K562 (cell line): ENCODE measurements at regions not wholly inside any gene's neighbourhood (a gene's known extent, or its start where the extent isn't known, plus 50 kb on each side); places are given as distances from the start of the nearest gene placed in this dataset.

Experiments
- ATAC-seq: fragments of 200-7000 bp; cut with Tn5 transposase; 3 replicates; pipeline ENCODE4 v1.9.1; 2020; ENCODE audit warnings: moderate library complexity
- BruUV-seq: library from RNA; stranded (reverse); fragments of 400-500 nt; replicated peaks from 2 replicates; lab custom pipeline; 2021; lab: Mats Ljungman, UMichigan
- CTCF ChIA-PET: fragments of 300-600 bp; formaldehyde crosslinking; extraction: SDS; loops from one replicate; lab custom pipeline; 2021; ENCODE audit warnings: low intra/inter-chr PET ratio; lab: Yijun Ruan, JAX
- POLR2A ChIA-PET: fragments of 300-600, 350-650 bp; sonication (Branson Sonifier 250); formaldehyde crosslinking; extraction: SDS; loops from one replicate; lab custom pipeline; 2021; ENCODE audit warnings: antibody characterized with exemption, inconsistent platforms; lab: Yijun Ruan, JAX
- DNase-seq, 4 experiments: peaks; one replicate each; pipeline versions ENCODE4 v3.0.0 to v3.0.0-alpha.2; 2011 to 2018; ENCODE audit warnings: low spot score in 3 of 4, mixed read lengths in 3 of 4; ENCODE audit errors: extremely low read depth in 1 of 4
- FAIRE-seq: peaks from 2 replicates; lab custom pipeline; 2011; peaks lifted over from hg19 to GRCh38; lab: Jason Lieb, UNC
- H2AFZ ChIP-seq: 2 replicates; pipeline ENCODE4 v1.6.0; 2011; ENCODE audit warnings: low read depth, low read length, control low read depth, inconsistent platforms
- H3K27ac ChIP-seq: fragments of 200-600 bp; 3 replicates; pipeline ENCODE4 v1.8.0; 2011; ENCODE audit warnings: low read depth, mild to moderate bottlenecking, control low read depth, inconsistent platforms, low read length, moderate library complexity, mixed read lengths; ENCODE audit errors: extremely low read depth
- H3K27me3 ChIP-seq, 2 experiments: fragments of 300-600 bp in 1 of 2; 2 replicates in 1 of 2; 3 replicates in 1 of 2; pipeline versions ENCODE4 v1.6.0 to v1.8.0; 2011; ENCODE audit warnings: inconsistent platforms in 2 of 2, low read length in 2 of 2, mild to moderate bottlenecking in 1 of 2, mixed read lengths in 1 of 2, moderate library complexity in 1 of 2; ENCODE audit not compliant: control insufficient read depth in 2 of 2, insufficient read depth in 2 of 2
- H3K36me3 ChIP-seq: fragments of 300-600 bp; 3 replicates; pipeline ENCODE4 v1.8.0; 2011; ENCODE audit warnings: mild to moderate bottlenecking, low read length, inconsistent platforms; ENCODE audit not compliant: control insufficient read depth, insufficient read depth
- H3K4me1 ChIP-seq, 2 experiments: fragments of 200-600 bp in 1 of 2; replicated peaks in 1 of 2; 2 replicates in 1 of 2; 3 replicates in 1 of 2; pipeline versions ENCODE4 v1.5.1 to v1.8.0; 2011; ENCODE audit warnings: inconsistent platforms in 2 of 2, low read length in 2 of 2, mild to moderate bottlenecking in 1 of 2, mixed read lengths in 1 of 2, moderate library complexity in 1 of 2; ENCODE audit not compliant: control insufficient read depth in 2 of 2, insufficient read depth in 2 of 2
- H3K4me2 ChIP-seq: 2 replicates; pipeline ENCODE4 v1.6.1; 2011; ENCODE audit warnings: low read length, control low read depth, inconsistent platforms, mixed read lengths; ENCODE audit not compliant: insufficient read depth
- H3K4me3 ChIP-seq: fragments of 200-600 bp; sonication (generic), shearing (Covaris generic); 2 replicates; pipeline ENCODE4 v1.5.1; 2016; ENCODE audit warnings: control low read depth, inconsistent platforms
- H3K79me2 ChIP-seq: fragments of 200-600 bp; 3 replicates; pipeline ENCODE4 v1.8.0; 2011; ENCODE audit warnings: low read length, inconsistent platforms; ENCODE audit not compliant: control insufficient read depth, insufficient read depth
- H3K9ac ChIP-seq, 2 experiments: 2 replicates each; pipeline versions ENCODE4 v1.6.0 to v1.6.1; 2011; ENCODE audit warnings: low read depth in 2 of 2, low read length in 2 of 2, control low read depth in 1 of 2, inconsistent platforms in 1 of 2, mild to moderate bottlenecking in 1 of 2, mixed read lengths in 1 of 2; ENCODE audit not compliant: insufficient read depth in 1 of 2
- H3K9me1 ChIP-seq: one replicate; pipeline ENCODE4 v1.6.0; 2011; ENCODE audit warnings: inconsistent platforms, mild to moderate bottlenecking, low read length, moderate library complexity; ENCODE audit not compliant: control insufficient read depth, insufficient read depth
- H3K9me3 ChIP-seq: replicated peaks from 2 replicates; pipeline ENCODE4 v1.5.1; 2011; ENCODE audit warnings: low read depth, low read length, inconsistent platforms; ENCODE audit not compliant: control insufficient read depth, insufficient read depth
- H4K20me1 ChIP-seq: replicated peaks from 2 replicates; pipeline ENCODE4 v1.6.1; 2011; ENCODE audit warnings: low read length, inconsistent platforms, mixed read lengths; ENCODE audit not compliant: control insufficient read depth, insufficient read depth
- ETV5 ChIP-seq: sonication (generic); formaldehyde crosslinking; IDR thresholded peaks from 2 replicates; pipeline ENCODE4 v1.4.0; 2020; ENCODE audit warnings: low read depth, mild to moderate bottlenecking, missing genetic modification reagents
- FIP1L1 ChIP-seq: fragments of 200-400 bp; formaldehyde crosslinking; IDR thresholded peaks from 2 replicates; pipeline ENCODE4 v1.6.1; 2018; ENCODE audit warnings: mild to moderate bottlenecking, low read depth, low read length; ENCODE audit not compliant: poor library complexity, severe bottlenecking
- KDM5B ChIP-seq: fragments of 200-600 bp; sonication (generic); IDR thresholded peaks from 2 replicates; pipeline ENCODE4 v1.6.1; 2012; ENCODE audit warnings: low read depth, mild to moderate bottlenecking, moderate library complexity, low read length, control low read depth, inconsistent platforms; ENCODE audit not compliant: insufficient replicate concordance
- MAZ ChIP-seq, 2 experiments: fragments of 450-650 bp in 1 of 2; sonication (generic) in 1 of 2; formaldehyde crosslinking; IDR thresholded peaks in 1 of 2; conservative IDR thresholded peaks in 1 of 2; 2 replicates each; pipeline versions ENCODE4 v1.4.0 to v1.5.0; 2020; ENCODE audit warnings: mild to moderate bottlenecking in 1 of 2, missing genetic modification reagents in 1 of 2
- MTF1 ChIP-seq: fragments of 250-450 bp; sonication (Bioruptor Pico); IDR thresholded peaks from 2 replicates; pipeline ENCODE4 v1.9.0; 2021; ENCODE audit warnings: moderate library complexity, mild to moderate bottlenecking, inconsistent platforms, borderline replicate concordance
- RFX7 ChIP-seq: fragments of 250-450 bp; sonication (Bioruptor Pico); IDR thresholded peaks from 2 replicates; pipeline ENCODE4 v1.5.1; 2021; ENCODE audit warnings: mild to moderate bottlenecking
- SNIP1 ChIP-seq: fragments of 450-650 bp; IDR thresholded peaks from 2 replicates; pipeline ENCODE4 v1.7.1; 2017; ENCODE audit warnings: low read depth, mild to moderate bottlenecking
- SOX6 ChIP-seq: fragments of 450-650 bp; IDR thresholded peaks from 2 replicates; pipeline ENCODE4 v1.6.1; 2014; ENCODE audit warnings: mild to moderate bottlenecking
- TCF7 ChIP-seq: sonication (generic); IDR thresholded peaks from 2 replicates; pipeline ENCODE4 v1.6.1; 2016; ENCODE audit warnings: antibody characterized with exemption, borderline replicate concordance
- ZBTB17 ChIP-seq: fragments of 450-650 bp; formaldehyde crosslinking; IDR thresholded peaks from 2 replicates; pipeline ENCODE4 v1.4.0; 2020; ENCODE audit warnings: mild to moderate bottlenecking
- ZNF232 ChIP-seq: sonication (generic); formaldehyde crosslinking; IDR thresholded peaks from 2 replicates; pipeline ENCODE4 v1.8.0; 2022; ENCODE audit warnings: mild to moderate bottlenecking, missing genetic modification reagents
- WGBS: fragments of 100-300 bp; shearing (Covaris generic); methylation state at CpG from one replicate; pipeline ENCODE4 v1.1.6; 2016; ENCODE audit warnings: low coverage, mixed read lengths; ENCODE audit not compliant: insufficient coverage; ENCODE audit errors: missing lambda C conversion rate; 5-methylcytosine and 5-hydroxymethylcytosine counted together
- in situ Hi-C: fragments of 300-500 bp; cut with MboI; formaldehyde crosslinking; loops from 4 replicates; pipeline ENCODE4 v1.15.0; 2018; ENCODE audit warnings: inconsistent platforms, mixed read lengths
- intact Hi-C: fragments of 100-400 bp; cut with micrococcal nuclease; formaldehyde crosslinking; loops from 2 replicates; pipeline ENCODE4 v1.14.2; 2022

GRCh38 chr12:88313554-88313953 lies 171.4 kb downstream of the TMTC3 start:
- ChIA-PET CTCF (no interaction called here), POLR2A (no interaction called here)
- no peak overlapping the region for H3K27ac ChIP-seq
- no peak overlapping the region for H2AFZ ChIP-seq
- no peaks in the 10 kb centered on the region for H3K9me1 ChIP-seq
- no peak overlapping the region for H3K4me3 ChIP-seq
- ATAC-seq, result no peak
- no peaks in the 10 kb centered on the region for H4K20me1 ChIP-seq
- no peak for DNase-seq
- FAIRE-seq, result no peak
- H3K79me2 ChIP-seq, result no peaks in the 10 kb centered on the region
- BruUV-seq, result no TSS peak
- no peaks in the 10 kb centered on the region; a peak in 2 of 5 replicates for H3K4me1 ChIP-seq
- no peaks in the 10 kb centered on the region; the same call in 1 of the 2 replicates for H3K9me3 ChIP-seq
- no peak overlapping the region for H3K9ac ChIP-seq
- no peaks in the 10 kb centered on the region for H3K27me3 ChIP-seq
- intact Hi-C loops, result no loop called here
- no peaks in the 10 kb centered on the region for H3K36me3 ChIP-seq
- 8% methylated on average over 1 of the region's 1 CpG for WGBS
- H3K4me2 ChIP-seq, result no peak overlapping the region
- TF ChIP-seq ZBTB17 (CRISPR knock-in tag), result no peak
- no peak for TF ChIP-seq FIP1L1
- TF ChIP-seq ETV5 (CRISPR knock-in tag), result no peak
- no peak for TF ChIP-seq KDM5B
- TF ChIP-seq TCF7, result no peak
- in situ Hi-C loops, result no loop called here

GRCh38 chr12:88314706-88315105 lies 172.6 kb downstream of the TMTC3 start:
- no peak overlapping the region for H2AFZ ChIP-seq
- BruUV-seq, result no TSS peak
- no peaks in the 10 kb centered on the region for H4K20me1 ChIP-seq
- H3K27me3 ChIP-seq, result no peaks in the 10 kb centered on the region
- no peak overlapping the region for H3K4me3 ChIP-seq
- H3K27ac ChIP-seq, result no peak overlapping the region
- in situ Hi-C loops, result no loop called here
- WGBS, result 8% methylated on average over 4 of the region's 4 CpGs
- POLR2A ChIA-PET, result no interaction called here
- no peaks in the 10 kb centered on the region for H3K79me2 ChIP-seq
- H3K9me1 ChIP-seq, result no peaks in the 10 kb centered on the region
- intact Hi-C loops, result no loop called here
- DNase-seq, result no peak
- no peaks in the 10 kb centered on the region for H3K36me3 ChIP-seq
- no peaks in the 10 kb centered on the region; the same call in 1 of the 2 replicates for H3K9me3 ChIP-seq
- CTCF ChIA-PET, result no interaction called here
- no peak overlapping the region for H3K4me2 ChIP-seq
- H3K9ac ChIP-seq, result no peak overlapping the region
- ATAC-seq, result no peak
- no peak for TF ChIP-seq MTF1 (CRISPR knock-in tag)
- no peak for TF ChIP-seq MAZ (CRISPR knock-in tag; conservative IDR thresholded peaks at IDR 0.05 in 1 of 2, IDR thresholded peaks at IDR 0.05 in 1 of 2)
- no peak for TF ChIP-seq SOX6
- no peak for TF ChIP-seq ZNF232 (CRISPR knock-in tag)
- no peak for TF ChIP-seq RFX7 (CRISPR knock-in tag)
- TF ChIP-seq SNIP1, result no peak
- FAIRE-seq, result no peak
- H3K4me1 ChIP-seq, result no peaks in the 10 kb centered on the region; a peak in 2 of 5 replicates
